ENCODE measurements at regions not wholly inside any gene's neighbourhood (a gene's known extent, or its start where the extent isn't known, plus 50 kb on each side); places are given as distances from the start of the nearest gene placed in this dataset.
"Not testable (repeated sequence)": the region's sequence is repeated elsewhere in the genome, so short reads cannot be mapped to it uniquely, and the experiment has no call there.

- TF ChIP-seq POLR2AphosphoS5 (IDR thresholded peaks at IDR 0.05; ENCODE audit: low read depth, low read length) (no peak), PAX5 (IDR thresholded peaks at IDR 0.05; ENCODE audit: insufficient read depth, low read length, severe bottlenecking) (no peak), POU2F2 (IDR thresholded peaks at IDR 0.05; ENCODE audit: low read depth, low read length) (no peak), SPI1 (IDR thresholded peaks at IDR 0.05; ENCODE audit: low read depth, low read length) (no peak)
- DNase-seq (ENCODE audit: insufficient read length, low spot score) (no peak), FAIRE-seq (no peak)
Measured at GRCh38 chr21:15968776-15969310, 239.1 kb downstream of the USP25 start.

- no peak for TF ChIP-seq POU2F2 (IDR thresholded peaks at IDR 0.05; ENCODE audit: low read depth, low read length)
- no peak for TF ChIP-seq POLR2A (IDR thresholded peaks at IDR 0.05; ENCODE audit: low read depth, low read length)
- TF ChIP-seq POLR2AphosphoS5 (IDR thresholded peaks at IDR 0.05; ENCODE audit: low read depth, low read length) = no peak
- no peak for TF ChIP-seq SPI1 (IDR thresholded peaks at IDR 0.05; ENCODE audit: low read depth, low read length)
- no peak for TF ChIP-seq TAF1 (IDR thresholded peaks at IDR 0.05; ENCODE audit: low read depth, low read length)
- TF ChIP-seq PAX5 (IDR thresholded peaks at IDR 0.05; ENCODE audit: insufficient read depth, low read length, severe bottlenecking) = no peak
- no peak for FAIRE-seq
- no peak for DNase-seq (ENCODE audit: insufficient read length, low spot score)
Measured at GRCh38 chr21:15976807-15977206, 247.0 kb downstream of the USP25 start.

DNA sequence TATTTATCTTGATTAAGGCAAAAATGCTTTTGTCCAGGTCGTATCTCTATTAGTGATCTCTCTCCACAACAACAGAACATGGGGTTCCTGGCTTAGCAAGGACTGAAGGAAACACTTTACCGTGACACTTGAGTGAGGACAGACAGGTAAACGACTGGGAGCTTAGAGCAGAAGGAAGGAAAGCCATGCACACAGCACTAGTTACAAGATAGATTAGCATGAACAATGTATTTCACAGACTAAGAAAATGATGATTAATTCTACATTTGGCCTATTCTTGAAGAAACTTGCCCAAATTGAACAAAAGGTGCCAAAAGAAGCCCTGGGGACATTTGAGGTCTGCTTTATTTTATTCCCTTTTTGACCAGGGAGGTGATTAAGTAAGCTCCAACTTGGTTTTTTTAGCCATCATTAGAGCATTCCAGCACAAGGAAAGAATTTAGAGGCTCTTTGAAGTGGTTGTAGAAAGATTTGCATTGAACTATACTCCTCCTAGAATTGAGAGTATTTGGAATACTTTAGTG lies 248.5 kb downstream of the USP25 start:
- FAIRE-seq (no peak), DNase-seq (ENCODE audit: insufficient read length, low spot score) (no peak)
- TF ChIP-seq POLR2AphosphoS5 (IDR thresholded peaks at IDR 0.05; ENCODE audit: low read depth, low read length) = no peak
- TF ChIP-seq POU2F2 (IDR thresholded peaks at IDR 0.05; ENCODE audit: low read depth, low read length) = no peak
- no peak for TF ChIP-seq POLR2A (IDR thresholded peaks at IDR 0.05; ENCODE audit: low read depth, low read length)
- no peak for TF ChIP-seq SPI1 (IDR thresholded peaks at IDR 0.05; ENCODE audit: low read depth, low read length)
- no peak for TF ChIP-seq TAF1 (IDR thresholded peaks at IDR 0.05; ENCODE audit: low read depth, low read length)
- no peak for TF ChIP-seq PAX5 (IDR thresholded peaks at IDR 0.05; ENCODE audit: insufficient read depth, low read length, severe bottlenecking)

GRCh38 chr21:15979493-15979892 lies 249.7 kb downstream of the USP25 start:
- FAIRE-seq; DNase-seq (ENCODE audit: insufficient read length, low spot score): not testable (repeated sequence)

DNA sequence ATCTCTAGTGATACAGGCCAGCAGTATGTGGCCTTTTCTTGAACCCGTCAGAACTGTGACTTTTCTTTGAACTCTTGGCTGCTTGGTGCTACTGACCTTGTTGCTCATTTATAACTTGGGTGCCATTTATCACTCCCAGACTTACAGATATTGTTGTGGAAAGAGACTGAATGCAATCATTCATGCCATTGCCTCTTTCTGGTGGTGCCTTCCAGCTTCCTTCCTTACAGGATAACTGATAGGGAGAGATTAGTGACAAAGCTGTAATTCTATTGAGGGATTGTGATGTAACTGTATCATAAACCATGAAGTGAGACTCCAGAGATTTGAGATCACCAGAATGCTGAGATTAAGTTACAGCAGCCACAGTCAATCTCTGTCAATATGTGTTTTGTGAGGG lies 256.5 kb downstream of the USP25 start:
- TF ChIP-seq POLR2AphosphoS5 (IDR thresholded peaks at IDR 0.05; ENCODE audit: low read depth, low read length) (no peak), SPI1 (IDR thresholded peaks at IDR 0.05; ENCODE audit: low read depth, low read length) (no peak), POLR2A (IDR thresholded peaks at IDR 0.05; ENCODE audit: low read depth, low read length) (no peak), POU2F2 (IDR thresholded peaks at IDR 0.05; ENCODE audit: low read depth, low read length) (no peak), PAX5 (IDR thresholded peaks at IDR 0.05; ENCODE audit: insufficient read depth, low read length, severe bottlenecking) (no peak), TAF1 (IDR thresholded peaks at IDR 0.05; ENCODE audit: low read depth, low read length) (no peak)
- no peak for FAIRE-seq
- no peak for DNase-seq (ENCODE audit: insufficient read length, low spot score)

DNA sequence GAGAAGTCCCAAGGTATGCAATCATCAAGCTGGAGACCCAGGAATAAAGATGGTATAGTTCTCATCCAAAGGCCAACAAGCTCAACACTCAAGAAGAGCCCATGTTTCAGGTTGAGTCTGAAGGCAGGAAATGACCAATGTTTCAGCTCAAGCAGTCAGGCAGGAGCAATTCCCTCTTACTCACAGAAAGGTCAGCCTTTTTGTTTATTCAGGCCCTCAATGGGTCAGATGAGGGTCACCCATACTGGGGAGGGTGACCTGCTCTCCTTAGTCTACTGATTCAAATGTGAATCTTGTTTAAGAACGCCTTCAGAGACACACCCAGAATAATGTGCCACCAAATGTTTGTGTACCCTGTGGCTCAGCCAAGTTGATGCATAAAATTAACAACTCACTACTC lies 262.4 kb downstream of the USP25 start:
- FAIRE-seq (no peak), DNase-seq (ENCODE audit: insufficient read length, low spot score) (no peak)
- TF ChIP-seq PAX5 (IDR thresholded peaks at IDR 0.05; ENCODE audit: insufficient read depth, low read length, severe bottlenecking) (no peak), POLR2A (IDR thresholded peaks at IDR 0.05; ENCODE audit: low read depth, low read length) (no peak), POLR2AphosphoS5 (IDR thresholded peaks at IDR 0.05; ENCODE audit: low read depth, low read length) (no peak), POU2F2 (IDR thresholded peaks at IDR 0.05; ENCODE audit: low read depth, low read length) (no peak), SPI1 (IDR thresholded peaks at IDR 0.05; ENCODE audit: low read depth, low read length) (no peak), TAF1 (IDR thresholded peaks at IDR 0.05; ENCODE audit: low read depth, low read length) (no peak)

DNA sequence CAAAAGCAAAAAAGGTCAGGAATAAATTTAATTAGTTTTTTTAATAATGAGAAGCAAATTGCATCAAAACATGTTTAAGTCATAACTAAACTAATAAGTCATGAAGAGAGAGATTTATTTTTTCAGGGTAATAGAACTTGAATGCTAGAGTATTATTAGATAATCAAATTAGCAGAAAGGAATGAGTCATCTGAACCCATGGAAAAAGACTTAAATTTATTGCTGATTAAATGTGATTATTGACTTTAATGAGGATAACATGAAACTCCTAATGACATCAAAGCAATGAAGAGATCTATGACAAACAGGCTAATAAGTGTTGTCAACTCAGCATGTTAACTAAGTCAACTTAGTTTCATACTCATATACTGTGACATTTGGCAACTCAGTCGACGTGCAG lies 264.2 kb downstream of the USP25 start:
- TF ChIP-seq POLR2A (IDR thresholded peaks at IDR 0.05; ENCODE audit: low read depth, low read length) (no peak), SPI1 (IDR thresholded peaks at IDR 0.05; ENCODE audit: low read depth, low read length) (no peak), TAF1 (IDR thresholded peaks at IDR 0.05; ENCODE audit: low read depth, low read length) (no peak), POLR2AphosphoS5 (IDR thresholded peaks at IDR 0.05; ENCODE audit: low read depth, low read length) (no peak), PAX5 (IDR thresholded peaks at IDR 0.05; ENCODE audit: insufficient read depth, low read length, severe bottlenecking) (no peak), POU2F2 (IDR thresholded peaks at IDR 0.05; ENCODE audit: low read depth, low read length) (no peak)
- no peak for DNase-seq (ENCODE audit: insufficient read length, low spot score)
- FAIRE-seq = no peak

- no peak for FAIRE-seq
- TF ChIP-seq SPI1 (IDR thresholded peaks at IDR 0.05; ENCODE audit: low read depth, low read length) (no peak), POLR2AphosphoS5 (IDR thresholded peaks at IDR 0.05; ENCODE audit: low read depth, low read length) (no peak), POU2F2 (IDR thresholded peaks at IDR 0.05; ENCODE audit: low read depth, low read length) (no peak), PAX5 (IDR thresholded peaks at IDR 0.05; ENCODE audit: insufficient read depth, low read length, severe bottlenecking) (no peak), POLR2A (IDR thresholded peaks at IDR 0.05; ENCODE audit: low read depth, low read length) (no peak), TAF1 (IDR thresholded peaks at IDR 0.05; ENCODE audit: low read depth, low read length) (no peak)
- DNase-seq (ENCODE audit: insufficient read length, low spot score) = no peak
Measured at GRCh38 chr21:15999741-16000140, 270.0 kb downstream of the USP25 start.

- TF ChIP-seq POLR2A (IDR thresholded peaks at IDR 0.05; ENCODE audit: low read depth, low read length) (no peak), POU2F2 (IDR thresholded peaks at IDR 0.05; ENCODE audit: low read depth, low read length) (no peak), POLR2AphosphoS5 (IDR thresholded peaks at IDR 0.05; ENCODE audit: low read depth, low read length) (no peak), PAX5 (IDR thresholded peaks at IDR 0.05; ENCODE audit: insufficient read depth, low read length, severe bottlenecking) (no peak), TAF1 (IDR thresholded peaks at IDR 0.05; ENCODE audit: low read depth, low read length) (no peak), SPI1 (IDR thresholded peaks at IDR 0.05; ENCODE audit: low read depth, low read length) (no peak)
- FAIRE-seq (no peak), DNase-seq (ENCODE audit: insufficient read length, low spot score) (no peak)
Measured at GRCh38 chr21:16002874-16003466, 273.2 kb downstream of the USP25 start.

DNA sequence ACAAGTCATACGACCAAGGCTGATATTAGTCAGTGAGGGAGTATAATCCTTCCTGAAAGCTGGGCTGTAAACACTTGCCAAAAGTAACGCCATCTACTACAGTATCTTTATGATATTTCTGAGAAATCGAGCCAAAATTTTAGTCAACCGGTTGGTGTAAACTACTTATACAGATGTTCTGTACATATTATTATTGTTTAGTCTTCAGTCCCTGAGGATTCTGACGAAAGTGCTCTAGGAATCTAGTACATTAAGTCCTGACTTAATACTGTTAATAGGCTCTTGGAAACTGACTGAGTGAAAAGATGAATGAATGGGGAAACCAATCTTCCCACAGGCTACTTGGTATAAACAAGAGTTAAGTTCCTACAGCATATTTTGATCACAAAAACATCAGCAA lies 274.3 kb downstream of the USP25 start:
- no peak for FAIRE-seq
- TF ChIP-seq SPI1 (IDR thresholded peaks at IDR 0.05; ENCODE audit: low read depth, low read length) (no peak), PAX5 (IDR thresholded peaks at IDR 0.05; ENCODE audit: insufficient read depth, low read length, severe bottlenecking) (no peak), POU2F2 (IDR thresholded peaks at IDR 0.05; ENCODE audit: low read depth, low read length) (no peak), POLR2A (IDR thresholded peaks at IDR 0.05; ENCODE audit: low read depth, low read length) (no peak), POLR2AphosphoS5 (IDR thresholded peaks at IDR 0.05; ENCODE audit: low read depth, low read length) (no peak), TAF1 (IDR thresholded peaks at IDR 0.05; ENCODE audit: low read depth, low read length) (no peak)
- no peak for DNase-seq (ENCODE audit: insufficient read length, low spot score)
